ENCODE measurements at regions not wholly inside any gene's neighbourhood (a gene's known extent, or its start where the extent isn't known, plus 50 kb on each side); places are given as distances from the start of the nearest gene placed in this dataset.
"Not testable (repeated sequence)": the region's sequence is repeated elsewhere in the genome, so short reads cannot be mapped to it uniquely, and the experiment has no call there.

DNA sequence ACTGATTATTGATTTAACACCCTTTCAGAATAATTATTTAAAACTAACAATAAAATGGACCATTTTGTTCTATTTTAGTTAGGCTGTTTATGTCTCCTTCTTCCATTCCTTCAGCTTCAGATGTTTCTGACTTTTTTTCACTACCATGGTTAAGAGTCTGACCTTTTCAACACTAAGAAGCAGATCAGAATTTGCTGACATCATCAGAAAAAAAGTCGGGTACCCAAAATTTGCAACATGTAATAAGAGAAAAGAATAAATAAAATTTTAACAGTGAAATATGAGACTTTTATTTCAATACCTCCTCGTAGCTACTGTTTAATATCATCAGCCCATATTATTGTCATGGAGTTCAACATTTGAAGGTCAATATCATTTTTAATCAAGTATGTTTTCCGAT is 1158.3 kb downstream of the RPIA start:
- FAIRE-seq (no peak), DNase-seq (ENCODE audit: insufficient read length, low spot score) (no peak)
- TF ChIP-seq POLR2A (IDR thresholded peaks at IDR 0.05; ENCODE audit: low read depth, low read length): no peak

DNA sequence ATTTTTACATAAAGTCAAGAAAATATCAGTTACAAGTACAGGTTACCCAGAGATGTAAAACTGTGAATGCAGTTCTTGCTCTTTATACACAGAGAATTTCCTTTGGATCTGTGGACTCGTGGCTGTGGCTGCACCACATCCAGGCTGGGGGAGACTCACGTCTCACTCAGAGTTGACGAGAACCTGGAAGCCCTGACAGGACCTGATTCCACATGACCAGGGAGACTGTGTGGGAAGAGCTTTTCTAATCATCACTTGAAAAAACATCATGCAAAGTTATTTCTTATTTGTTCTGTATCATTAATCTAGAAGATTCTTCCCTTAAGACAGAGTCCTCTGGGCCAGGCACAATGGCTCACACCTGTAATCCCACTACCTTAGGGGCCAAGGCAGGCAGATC is 1159.0 kb downstream of the RPIA start:
- FAIRE-seq: no peak
- DNase-seq (ENCODE audit: insufficient read length, low spot score): no peak
- TF ChIP-seq POLR2A (IDR thresholded peaks at IDR 0.05; ENCODE audit: low read depth, low read length): no peak

DNA sequence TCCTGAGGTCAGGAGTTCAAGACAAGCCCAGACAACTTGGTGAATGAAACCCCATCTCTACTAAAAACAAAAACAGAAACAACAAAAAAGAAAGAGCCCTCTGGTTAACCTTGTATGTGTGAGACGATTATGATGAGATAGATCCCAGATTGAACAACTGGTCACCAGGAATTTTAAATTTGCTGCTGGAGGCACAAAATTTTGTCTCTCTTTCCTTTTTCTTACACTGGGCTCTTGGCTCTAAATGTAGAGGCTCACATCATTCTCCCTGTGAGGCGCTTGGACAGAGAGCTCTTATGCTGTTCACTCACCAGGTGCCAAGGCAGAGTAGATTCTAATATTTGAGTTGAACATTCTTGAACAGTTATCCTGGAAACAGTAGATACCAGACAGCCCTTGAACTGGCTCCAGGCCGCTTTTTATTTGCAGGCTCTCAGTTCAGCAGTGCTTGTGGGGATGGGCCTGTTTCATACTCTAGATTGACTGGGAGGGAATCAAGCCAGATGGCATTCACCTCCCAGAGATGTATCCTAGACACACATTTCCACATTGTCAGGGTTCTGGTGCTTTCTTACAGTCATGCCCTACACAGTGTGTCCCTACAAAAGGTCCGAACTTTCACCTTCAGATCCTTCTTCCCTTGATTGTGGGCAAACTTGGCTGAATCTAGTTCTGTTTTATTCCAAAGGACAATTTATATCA is 1159.6 kb downstream of the RPIA start:
- no peak for TF ChIP-seq POLR2A (IDR thresholded peaks at IDR 0.05; ENCODE audit: low read depth, low read length)
- FAIRE-seq: no peak
- DNase-seq (ENCODE audit: insufficient read length, low spot score): no peak

DNA sequence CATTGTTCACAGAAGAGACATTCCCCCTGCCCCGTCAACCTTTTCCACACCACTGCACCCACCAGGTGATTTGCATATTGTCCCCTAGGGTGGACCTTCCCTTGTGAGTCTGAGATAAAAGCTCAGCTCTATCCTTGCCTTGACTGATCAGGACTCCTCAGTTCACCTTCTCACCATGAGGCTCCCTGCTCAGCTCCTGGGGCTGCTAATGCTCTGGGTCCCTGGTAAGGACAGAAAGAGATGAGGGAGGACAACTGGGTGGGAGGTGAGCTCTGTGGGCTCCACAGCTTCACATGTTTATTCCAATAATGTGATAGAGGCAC is 1160.1 kb downstream of the RPIA start:
- FAIRE-seq (no peak), DNase-seq (ENCODE audit: insufficient read length, low spot score) (no peak)

DNA sequence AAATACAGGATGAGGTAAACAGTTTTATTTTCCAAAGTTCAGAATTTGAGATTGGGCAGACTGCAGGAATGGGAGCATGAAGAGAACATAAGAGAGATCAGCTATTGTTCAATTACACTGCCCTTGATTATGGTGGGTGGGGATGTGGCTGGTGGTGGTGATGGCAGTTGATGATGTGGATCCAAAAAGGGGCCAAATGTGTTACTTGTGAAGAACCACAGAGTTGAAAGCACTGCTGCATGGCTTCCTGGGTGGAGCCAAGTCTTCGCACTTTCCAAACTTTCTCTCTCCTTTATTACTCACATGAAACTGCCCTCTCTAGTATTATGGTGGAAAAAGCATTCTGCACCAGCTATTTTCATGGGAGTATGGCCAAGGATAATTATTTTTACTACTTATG is 1162.0 kb downstream of the RPIA start:
- FAIRE-seq; DNase-seq (ENCODE audit: insufficient read length, low spot score): not testable (repeated sequence)

More for the DNA sequence above, 1160.1 kb downstream of the RPIA start:
- TF ChIP-seq POLR2A (IDR thresholded peaks at IDR 0.05; ENCODE audit: low read depth, low read length): no peak

DNA sequence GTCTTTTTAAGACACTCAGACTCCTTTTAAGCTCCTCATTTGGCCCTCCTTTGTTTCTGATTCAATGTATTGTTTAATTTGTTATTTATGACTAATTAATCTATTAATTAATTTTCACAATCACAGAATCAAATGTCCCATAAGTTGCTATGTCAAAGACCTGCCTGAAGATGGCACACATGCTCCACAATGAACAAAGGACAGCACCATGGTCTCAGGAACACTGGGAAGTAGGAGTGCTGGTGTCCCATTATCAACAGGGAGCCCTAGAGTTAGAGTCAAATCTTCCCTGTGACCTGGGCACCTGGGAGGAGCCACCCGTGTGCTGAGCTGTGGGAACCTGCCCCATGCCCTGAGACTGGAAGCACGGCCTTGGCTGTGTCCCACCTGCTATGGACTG is 1164.3 kb downstream of the RPIA start:
- not testable (repeated sequence) for DNase-seq (ENCODE audit: insufficient read length, low spot score); FAIRE-seq

DNA sequence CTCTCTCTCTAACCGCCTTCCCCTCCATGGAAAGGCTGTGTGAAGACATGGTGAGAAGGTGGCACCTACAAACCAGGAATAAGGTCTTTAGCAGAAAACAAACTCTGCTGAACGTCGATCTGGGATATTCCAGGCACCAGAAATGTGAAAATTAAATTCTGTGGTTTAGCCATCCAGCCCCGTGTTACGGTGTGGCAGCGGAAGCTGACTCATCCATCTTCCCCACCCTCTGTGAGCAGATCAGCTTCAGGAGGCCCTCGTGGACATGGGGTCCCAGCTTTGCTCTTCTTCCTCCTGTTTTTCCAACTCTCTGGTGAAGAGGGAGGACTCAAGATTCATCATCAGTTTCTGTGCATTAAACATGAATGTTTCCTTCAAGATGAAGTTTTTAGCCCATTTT is 1164.8 kb downstream of the RPIA start:
- not testable (repeated sequence) for FAIRE-seq; DNase-seq (ENCODE audit: insufficient read length, low spot score)

DNA sequence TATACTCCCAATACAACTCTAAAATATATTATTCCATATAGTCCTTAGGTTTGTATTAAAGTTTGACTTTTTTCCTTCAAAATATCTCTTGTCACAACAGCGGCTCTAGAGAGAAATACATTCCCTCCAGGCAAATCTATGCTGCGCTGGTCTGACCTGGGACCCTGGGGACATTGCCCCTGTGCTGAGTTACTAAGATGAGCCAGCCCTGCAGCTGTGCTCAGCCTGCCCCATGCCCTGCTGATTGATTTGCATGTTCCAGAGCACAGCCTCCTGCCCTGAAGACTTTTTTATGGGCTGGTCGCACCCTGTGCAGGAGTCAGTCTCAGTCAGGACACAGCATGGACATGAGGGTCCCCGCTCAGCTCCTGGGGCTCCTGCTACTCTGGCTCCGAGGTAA is 1170.7 kb downstream of the RPIA start:
- not testable (repeated sequence) for FAIRE-seq; DNase-seq (ENCODE audit: insufficient read length, low spot score)

DNA sequence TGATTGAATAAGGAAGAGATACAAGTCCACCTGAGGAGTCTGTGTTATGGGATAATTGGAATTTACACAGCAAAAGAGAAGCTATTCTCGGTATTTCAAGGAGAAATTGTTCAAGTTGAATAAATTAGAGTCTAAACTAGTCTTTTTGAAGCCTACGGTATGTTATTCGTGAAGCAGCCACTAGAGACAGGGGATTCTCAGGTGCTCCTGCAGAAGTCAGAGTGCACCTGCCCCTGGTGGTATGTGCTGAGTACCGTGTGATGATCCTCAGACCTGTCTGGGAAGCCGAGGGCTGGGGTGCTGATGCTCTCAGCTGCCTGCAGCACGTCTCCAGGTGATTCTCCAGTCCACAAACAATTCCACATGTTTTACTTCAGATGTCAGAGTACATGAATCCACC is 1171.7 kb downstream of the RPIA start:
- not testable (repeated sequence) for DNase-seq (ENCODE audit: insufficient read length, low spot score); FAIRE-seq

DNA sequence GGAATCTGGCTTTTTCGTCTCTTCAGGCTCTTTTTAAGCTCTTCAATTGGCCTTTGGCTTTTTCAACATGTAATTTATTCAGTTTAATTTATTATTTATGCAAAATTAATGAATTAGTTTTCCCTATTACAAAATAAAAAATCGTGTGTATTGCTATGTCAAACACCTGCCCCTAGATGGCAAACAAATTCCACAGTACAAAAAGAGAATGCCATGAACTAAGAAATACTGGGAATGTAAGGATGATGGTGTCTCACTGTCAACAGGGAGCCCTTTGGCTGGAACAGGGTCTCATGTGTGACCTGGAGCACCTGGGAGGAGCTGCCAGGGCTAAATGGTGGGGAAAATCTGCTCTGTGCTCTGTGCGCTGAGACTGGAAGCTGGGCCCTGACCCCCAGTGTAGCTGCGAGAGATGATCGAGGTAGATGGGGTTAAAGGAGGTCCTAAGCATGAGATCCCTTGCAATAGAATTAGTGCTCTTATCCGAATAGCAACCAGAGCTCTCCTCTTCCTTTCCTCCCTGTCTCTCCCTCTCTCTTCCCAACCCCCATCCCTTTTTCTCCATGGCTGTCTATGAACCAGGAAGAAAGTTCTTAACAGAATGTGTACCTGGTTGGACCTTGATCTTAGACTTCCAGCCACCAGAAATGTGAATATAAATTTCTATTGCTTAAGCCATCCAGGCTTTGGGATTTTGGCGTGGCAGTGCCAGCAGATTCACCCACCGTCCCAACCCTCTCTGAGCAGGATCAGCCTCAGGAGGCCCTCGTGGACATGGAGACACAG is 1183.5 kb downstream of the RPIA start:
- DNase-seq (ENCODE audit: insufficient read length, low spot score); FAIRE-seq: not testable (repeated sequence)

DNA sequence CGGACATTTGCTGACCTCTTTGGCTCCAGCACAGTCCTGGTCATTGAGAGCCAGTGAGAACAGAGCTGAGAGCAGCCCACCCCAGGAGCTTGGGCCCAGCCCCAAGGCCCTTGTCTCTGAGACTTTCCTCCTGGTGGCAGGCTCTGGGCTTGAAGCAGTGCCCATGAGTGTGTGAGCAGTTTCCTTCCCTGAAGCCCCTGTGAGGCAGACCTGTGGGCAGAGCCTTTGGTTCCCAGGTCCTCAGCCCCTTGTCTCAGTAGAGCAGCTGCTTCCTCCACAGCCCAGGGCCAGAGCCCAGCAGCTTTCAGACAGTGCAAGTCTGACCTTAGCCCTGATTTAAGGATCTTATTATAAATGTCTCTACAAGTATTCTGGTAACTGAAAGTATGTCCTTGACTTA is 1185.0 kb downstream of the RPIA start:
- FAIRE-seq; DNase-seq (ENCODE audit: insufficient read length, low spot score): not testable (repeated sequence)

DNA sequence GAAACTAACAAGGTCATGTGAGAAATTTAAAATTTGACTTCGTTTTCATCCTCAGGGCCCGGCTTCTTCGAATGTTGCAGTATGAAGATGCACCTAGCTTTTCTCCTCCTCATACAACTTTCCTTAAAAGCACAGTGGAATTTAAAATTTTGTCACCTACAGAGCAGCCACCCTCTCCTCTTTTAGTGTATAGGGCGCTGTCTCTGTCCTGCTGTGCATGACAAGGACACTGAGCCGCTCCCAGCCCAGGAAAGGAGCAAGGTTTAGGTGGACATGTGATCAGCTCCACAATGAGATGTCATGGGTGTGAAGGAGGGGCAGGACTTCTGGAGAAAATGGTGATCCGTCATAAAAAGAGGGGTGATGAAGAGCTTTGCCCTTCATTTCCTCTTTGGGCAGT is 1185.4 kb downstream of the RPIA start:
- not testable (repeated sequence) for FAIRE-seq; DNase-seq (ENCODE audit: insufficient read length, low spot score)

DNA sequence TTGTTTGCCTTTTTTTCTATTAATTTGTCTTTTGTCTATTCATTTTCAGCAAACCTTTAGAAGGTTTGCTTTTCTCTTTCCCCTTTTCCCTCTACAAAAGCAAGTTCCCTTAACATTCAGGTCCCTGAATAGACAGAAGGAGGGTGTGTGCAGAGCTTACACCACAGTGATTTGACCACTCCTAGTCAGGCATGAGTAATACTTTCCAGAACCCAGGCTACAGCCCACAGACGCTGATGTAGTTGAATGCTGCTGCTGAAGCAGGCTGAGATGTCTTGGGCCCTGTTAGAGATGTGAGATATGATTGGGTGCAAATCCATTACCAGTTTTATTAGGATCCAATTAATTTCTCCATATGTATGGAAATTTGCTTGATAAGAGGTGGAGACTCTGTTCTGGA is 1191.4 kb downstream of the RPIA start:
- FAIRE-seq; DNase-seq (ENCODE audit: insufficient read length, low spot score): not testable (repeated sequence)

DNA sequence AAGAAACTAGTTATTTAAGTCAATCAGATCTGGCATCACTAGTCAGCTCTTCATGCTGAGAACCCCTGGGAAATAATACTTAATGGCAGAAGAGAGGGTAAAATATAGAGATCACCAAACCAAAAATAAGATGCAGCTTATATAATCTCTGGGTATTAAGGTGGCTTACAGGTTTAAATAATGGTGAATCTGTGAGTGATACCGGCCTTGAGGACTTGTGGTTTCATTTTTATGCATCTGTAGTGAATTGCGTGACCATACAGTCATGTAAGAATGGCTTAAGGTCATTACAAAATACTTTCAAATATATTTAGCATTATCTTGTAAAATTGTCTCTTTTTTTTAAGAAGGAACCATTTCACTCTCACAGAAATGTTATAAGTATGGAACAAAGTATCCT is 1192.2 kb downstream of the RPIA start:
- not testable (repeated sequence) for DNase-seq (ENCODE audit: insufficient read length, low spot score); FAIRE-seq

DNA sequence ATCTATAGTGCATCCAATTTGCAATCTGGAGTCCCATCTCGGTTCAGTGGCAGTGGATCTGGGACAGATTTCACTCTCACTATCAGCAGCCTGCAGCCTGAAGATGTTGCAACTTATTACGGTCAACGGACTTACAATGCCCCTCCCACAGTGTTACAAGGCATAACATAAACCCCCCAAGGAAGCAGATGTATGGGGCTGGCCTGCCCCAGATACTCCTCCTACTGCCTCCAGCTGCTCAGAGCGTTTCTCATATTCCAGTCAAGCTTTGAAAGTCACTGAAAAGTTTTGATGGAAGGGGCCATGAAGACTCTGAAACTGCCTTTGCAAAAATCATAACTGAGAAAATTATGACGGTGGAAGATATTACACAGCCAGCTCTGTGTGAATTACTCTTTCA is 1193.6 kb downstream of the RPIA start:
- not testable (repeated sequence) for DNase-seq (ENCODE audit: insufficient read length, low spot score); FAIRE-seq

DNA sequence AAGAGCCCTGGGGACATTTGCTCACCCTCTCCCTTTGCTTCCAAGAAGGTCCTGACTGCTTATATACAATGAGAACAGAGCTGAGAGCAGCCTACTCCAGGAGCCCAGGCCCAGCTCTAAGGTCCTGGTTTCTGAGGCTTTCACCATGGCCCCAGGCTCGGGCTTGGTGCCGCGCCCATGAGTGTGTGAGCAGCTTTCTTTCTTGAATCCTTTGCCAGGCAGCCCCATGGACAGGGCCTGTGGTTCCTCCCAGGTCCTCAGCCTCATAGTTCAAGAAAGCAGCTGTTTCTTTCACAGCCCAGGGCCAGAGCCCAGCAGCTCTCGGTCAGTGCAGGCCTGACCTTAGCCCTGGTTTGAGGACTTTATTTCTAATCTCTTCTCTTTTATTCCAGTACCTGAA is 1197.2 kb downstream of the RPIA start:
- DNase-seq (ENCODE audit: insufficient read length, low spot score); FAIRE-seq: not testable (repeated sequence)

DNA sequence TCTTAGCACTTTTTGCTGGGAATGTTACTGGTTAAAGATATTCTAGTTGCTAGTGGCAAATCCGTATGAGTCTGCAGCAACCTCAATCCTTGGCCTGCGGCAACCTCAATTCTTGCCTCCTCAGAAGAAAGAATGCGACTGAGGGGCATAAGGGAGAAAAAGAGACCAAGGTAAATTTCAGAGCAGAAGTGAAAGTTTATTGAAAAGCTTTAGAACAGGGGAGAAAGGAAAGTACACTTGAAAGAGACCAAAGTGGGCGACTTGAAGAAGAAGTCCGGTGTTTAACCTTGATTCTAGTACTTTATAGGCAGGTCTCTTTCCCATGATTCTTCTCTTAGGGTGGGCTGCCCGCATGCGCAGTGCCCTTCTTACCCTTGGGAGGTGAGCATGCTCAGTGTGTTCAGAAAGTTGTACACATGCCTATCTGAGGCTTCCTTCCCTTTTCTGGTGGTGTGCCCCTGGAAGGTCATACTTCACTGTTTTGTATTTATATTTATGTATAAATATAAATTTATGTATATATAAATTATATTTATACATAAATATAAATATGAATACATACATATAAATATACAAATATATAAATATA is 1198.8 kb downstream of the RPIA start:
- FAIRE-seq; DNase-seq (ENCODE audit: insufficient read length, low spot score): not testable (repeated sequence)

DNA sequence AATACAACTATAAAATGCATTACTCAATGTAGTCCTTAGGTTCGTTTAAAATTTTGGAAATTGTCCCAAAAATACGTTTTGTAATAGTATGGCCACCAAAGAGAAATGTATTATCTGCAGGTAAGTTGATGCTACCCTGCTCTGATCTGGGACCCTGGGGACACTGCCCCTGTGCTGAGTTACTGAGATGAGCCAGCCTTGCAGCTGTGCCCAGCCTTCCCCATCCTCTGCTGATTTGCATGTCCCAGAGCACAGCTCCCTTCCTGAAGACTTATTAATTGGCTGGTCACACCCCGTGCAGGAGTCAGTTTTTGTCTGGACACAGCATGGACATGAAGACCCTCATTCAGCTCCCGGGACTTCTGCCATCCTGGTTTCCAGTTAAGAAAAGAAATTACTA is 1203.5 kb downstream of the RPIA start:
- not testable (repeated sequence) for FAIRE-seq; DNase-seq (ENCODE audit: insufficient read length, low spot score)

DNA sequence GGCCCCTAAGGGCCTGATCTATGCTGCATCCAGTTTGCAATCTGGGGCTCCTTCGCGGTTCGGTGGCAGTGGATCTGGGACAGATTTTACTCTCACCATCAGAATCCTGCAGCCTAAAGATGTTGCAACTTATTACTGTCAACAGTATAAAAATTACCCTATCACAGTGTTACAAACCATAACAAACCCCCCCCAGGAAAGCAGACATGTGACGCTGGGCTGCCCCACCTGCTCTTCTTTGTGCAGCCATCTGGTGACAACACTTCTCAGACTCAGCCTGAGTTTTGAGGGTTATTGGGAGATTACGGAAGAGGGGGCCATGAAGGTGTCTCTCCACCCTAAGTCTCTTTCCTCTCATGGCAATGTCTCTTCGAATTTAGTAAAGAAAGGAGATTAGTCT is 1204.2 kb downstream of the RPIA start:
- FAIRE-seq: not testable (repeated sequence)

DNA sequence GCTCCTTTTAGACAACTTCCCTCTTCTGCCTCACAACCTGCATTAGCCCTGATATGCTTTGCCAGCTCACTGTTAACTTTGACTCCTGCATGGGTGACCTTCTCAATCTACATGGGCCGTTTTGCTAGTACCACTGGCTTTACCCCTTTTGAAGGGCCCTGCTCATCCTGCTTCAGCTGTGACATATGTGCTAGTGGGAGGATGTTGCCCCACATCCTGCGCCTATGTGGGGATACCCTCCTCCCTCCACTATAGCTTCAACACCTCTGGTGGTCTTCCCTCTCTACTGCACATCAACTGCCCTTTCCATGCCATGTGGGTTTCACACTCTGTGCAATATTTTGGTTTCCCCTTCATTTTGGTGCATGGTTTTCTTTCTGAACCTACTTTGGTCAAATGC is 1235.5 kb downstream of the RPIA start:
- DNase-seq (ENCODE audit: insufficient read length, low spot score); FAIRE-seq: not testable (repeated sequence)

More for the DNA sequence above, 1204.2 kb downstream of the RPIA start:
- DNase-seq (ENCODE audit: insufficient read length, low spot score): not testable (repeated sequence)

DNA sequence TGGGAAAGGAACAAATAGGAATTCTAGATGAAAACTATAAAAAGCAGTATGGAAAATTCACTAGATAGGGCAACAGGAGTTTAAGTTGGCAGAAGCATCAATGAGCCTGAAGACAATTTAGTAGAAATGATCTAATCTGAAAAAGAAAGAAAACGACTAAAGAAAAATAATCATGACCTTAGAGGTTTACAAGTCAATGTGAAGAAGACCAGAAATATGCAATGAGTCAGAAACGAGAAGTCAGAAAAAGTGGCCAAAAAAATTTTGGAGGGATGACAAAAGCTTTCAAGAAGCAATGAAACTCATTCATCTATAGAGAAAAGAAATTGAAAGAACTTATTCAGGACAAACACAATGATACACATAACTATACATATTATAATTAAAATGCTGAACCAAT is 1244.0 kb downstream of the RPIA start:
- FAIRE-seq; DNase-seq (ENCODE audit: insufficient read length, low spot score): not testable (repeated sequence)

All from H54 (cell line).